Heart left ventricle (tissue), 16 donors: ENCODE measurements at regions not wholly inside any gene's neighbourhood (a gene's known extent, or its start where the extent isn't known, plus 50 kb on each side); places are given as distances from the start of the nearest gene placed in this dataset.

Experiments used
- ATAC-seq, 4 donors: fragments of 200-7000 bp; cut with Tn5 transposase; one replicate each; pipeline ENCODE4 v1.9.1; 2020 to 2022; ENCODE audit warnings: moderate library complexity in 4 of 4, mild to moderate bottlenecking in 3 of 4, moderate number of reproducible peaks in 1 of 4
- DNase-seq, 5 donors: peaks; one replicate each; pipeline ENCODE4 v3.0.0-alpha.2; 2020
- H3K27ac ChIP-seq, 12 donors: fragments of 200-600 bp; sonication (generic) in 4 of 12; one replicate each; pipeline versions ENCODE4 v1.5.0 to v1.8.0; 2016 to 2022; ENCODE audit warnings: mild to moderate bottlenecking in 2 of 12
- H3K27me3 ChIP-seq, 9 donors: fragments of 200-600 bp; sonication (generic) in 2 of 9; one replicate each; pipeline versions ENCODE4 v1.5.1 to v1.8.0; 2016 to 2022; ENCODE audit warnings: mild to moderate bottlenecking in 3 of 9
- H3K36me3 ChIP-seq, 9 donors: fragments of 200-600 bp; sonication (generic) in 2 of 9; one replicate each; pipeline versions ENCODE4 v1.5.0 to v1.8.0; 2018 to 2022; ENCODE audit warnings: mild to moderate bottlenecking in 2 of 9
- H3K4me1 ChIP-seq, 12 donors: fragments of 200-600 bp; sonication (generic) in 4 of 12; one replicate each; pipeline versions ENCODE4 v1.5.0 to v1.8.0; 2016 to 2022; ENCODE audit warnings: mild to moderate bottlenecking in 3 of 12
- H3K4me3 ChIP-seq, 12 donors: fragments of 200-600 bp; sonication (generic) in 4 of 12; one replicate each; pipeline versions ENCODE4 v1.5.0 to v1.8.0; 2017 to 2022; ENCODE audit warnings: mild to moderate bottlenecking in 9 of 12, moderate library complexity in 4 of 12
- H3K9me3 ChIP-seq, 12 donors: fragments of 200-600 bp; sonication (generic) in 4 of 12; one replicate each; pipeline versions ENCODE4 v1.5.0 to v1.8.0; 2016 to 2022; ENCODE audit warnings: mild to moderate bottlenecking in 1 of 12
- CTCF ChIP-seq, 12 donors: fragments of 200-600 bp; sonication (generic) in 4 of 12; IDR thresholded peaks; one replicate each; pipeline versions ENCODE4 v1.5.0 to v1.8.0; 2018 to 2022; ENCODE audit warnings: antibody characterized with exemption in 12 of 12, mild to moderate bottlenecking in 5 of 12
- POLR2A ChIP-seq, 2 donors: fragments of 450-650 bp; IDR thresholded peaks; one replicate each; pipeline ENCODE4 v1.6.1; 2017; ENCODE audit warnings: antibody characterized with exemption in 2 of 2, mild to moderate bottlenecking in 2 of 2, moderate library complexity in 2 of 2
- WGBS, 4 donors: extraction: QIAGEN DNeasy Blood & Tissue Kit in 2 of 4; methylation state at CpG; one replicate each; pipeline versions ENCODE4 v1.1.5 to v1.1.7; 2013 to 2018; 5-methylcytosine and 5-hydroxymethylcytosine counted together
- intact Hi-C, 10 donors: fragments of 100-400 bp; cut with DNase I; formaldehyde crosslinking; loops; one replicate each; pipeline versions ENCODE4 v1.11.1 to v1.14.2; 2022
- donor health status: ischemic (EF 13 %, LVEDD 7.1; RV severe dilation, severe dysfunction).
- donor health status: healthy with polysubstance abuse.
- donor health status: DM: no; HTN: yes; CAD: no.
- donor health status: DM: no; HTN: no; CAD: no.
- donor health status: ischemic (EF 25% LVEDD 6.9; RV normal size, moderate dysfunction).
- donor health status: ischemic (EF 25% LVEDD 5.7; RV mildly dilated, moderate dysfunction).
- donor health status: healthy.
- donor health status: DM: yes; HTN: yes; CAD: no.
- donor health status: ischemic (EF 35%, LVEDD 5.7; RV mildly dilated, moderate dysfunction).
- donor health status: nonischemic (EF 11% LVEDD 7.7; RV severe dilation, severe dysfunction).
- donor health status: DM: yes; HTN: yes; CAD: no.
- donor health status: PGD.
- donor health status: ischemic (EF 29% LVEDD 5.4; RV normal size, mild dysfunction).
- donor health status: nonischemic (EF 23%, LVEDD 6.1; RV moderate dilation, normal function).

GRCh38 chr2:145806546-145806945 lies 1286.6 kb upstream of the ZEB2 start:
- Histone ChIP-seq H3K27me3 (no peaks in the 10 kb centered on the region), H3K36me3 (no peaks in the 10 kb centered on the region), H3K4me3 (no peak overlapping the region), H3K4me1 (no peaks in the 10 kb centered on the region), H3K27ac (no peak overlapping the region), H3K9me3 (no peaks in the 10 kb centered on the region)
- intact Hi-C loops, result no loop called here
- no peak for TF ChIP-seq POLR2A (IDR thresholded peaks at IDR 0.05)
- no peak for TF ChIP-seq CTCF (IDR thresholded peaks at IDR 0.05)
- DNase-seq (no peak), ATAC-seq (no peak)

- no peak for ATAC-seq
- WGBS, 4 donors, result 57 to 92% (median 75%) methylated on average over 1 of the region's 1 CpG
These were observed 1282.2 kb upstream of the ZEB2 start for GRCh38 chr2:145802133-145802532.

GRCh38 chr2:145801210-145801609 lies 1281.3 kb upstream of the ZEB2 start:
- 73 to 97% (median 95%) methylated on average over 1 of the region's 1 CpG for WGBS, 4 donors
- H3K27ac ChIP-seq, result no peak overlapping the region
- H3K9me3 ChIP-seq, result no peaks in the 10 kb centered on the region
- H3K4me3 ChIP-seq, result no peak overlapping the region
- TF ChIP-seq CTCF (IDR thresholded peaks at IDR 0.05) (no peak), POLR2A (IDR thresholded peaks at IDR 0.05) (no peak)
- H3K4me1 ChIP-seq, result no peaks in the 10 kb centered on the region
- no peaks in the 10 kb centered on the region for H3K27me3 ChIP-seq
- H3K36me3 ChIP-seq, result no peaks in the 10 kb centered on the region
- DNase-seq (no peak), ATAC-seq (no peak)
- intact Hi-C loops, result no loop called here

More at GRCh38 chr2:145802133-145802532, 1282.2 kb upstream of the ZEB2 start:
- Histone ChIP-seq H3K4me3 (no peak overlapping the region), H3K36me3 (no peaks in the 10 kb centered on the region), H3K4me1 (no peaks in the 10 kb centered on the region), H3K27me3 (no peaks in the 10 kb centered on the region), H3K9me3 (no peaks in the 10 kb centered on the region), H3K27ac (no peak overlapping the region)
- no peak for DNase-seq
- TF ChIP-seq POLR2A (IDR thresholded peaks at IDR 0.05) (no peak), CTCF (IDR thresholded peaks at IDR 0.05) (no peak)
- intact Hi-C loops, result no loop called here

- Histone ChIP-seq H3K4me3 (no peak overlapping the region), H3K27ac (no peak overlapping the region), H3K27me3 (no peaks in the 10 kb centered on the region), H3K9me3 (no peaks in the 10 kb centered on the region), H3K36me3 (no peaks in the 10 kb centered on the region), H3K4me1 (no peaks in the 10 kb centered on the region)
- TF ChIP-seq CTCF (IDR thresholded peaks at IDR 0.05), result no peak
- TF ChIP-seq POLR2A (IDR thresholded peaks at IDR 0.05), result no peak
- intact Hi-C loops, result no loop called here
- DNase-seq (no peak), ATAC-seq (no peak)
- WGBS, 4 donors, result 65 to 68% (median 68%) methylated on average over 6 of the region's 6 CpGs
These were observed 1280.5 kb upstream of the ZEB2 start for GRCh38 chr2:145800151-145801091.
